HEK293T (cell line): ENCODE measurements at regions not wholly inside any gene's neighbourhood (a gene's known extent, or its start where the extent isn't known, plus 50 kb on each side); places are given as distances from the start of the nearest gene placed in this dataset.

Experiments used
- CTCF ChIA-PET: fragments of 350-600 bp; formaldehyde crosslinking; extraction: SDS; loops from one replicate; lab custom pipeline; 2021; ENCODE audit warnings: antibody characterized with exemption, inconsistent platforms; lab: Yijun Ruan, JAX
- POLR2A ChIA-PET: fragments of 350-600 bp; formaldehyde crosslinking; extraction: SDS; loops from one replicate; lab custom pipeline; 2020; ENCODE audit warnings: antibody characterized with exemption, inconsistent platforms; lab: Yijun Ruan, JAX
- DNase-seq: peaks from one replicate; pipeline ENCODE4 v3.0.0; 2012; ENCODE audit warnings: mixed read lengths; ENCODE audit errors: extremely low spot score
- ARNT ChIP-seq: fragments of 450-650 bp; IDR thresholded peaks from 2 replicates; pipeline ENCODE4 v1.6.1; 2017; ENCODE audit warnings: mild to moderate bottlenecking
- BHLHE40 ChIP-seq: fragments of 450-650 bp; IDR thresholded peaks from 2 replicates; pipeline ENCODE4 v1.6.1; 2016; ENCODE audit warnings: mild to moderate bottlenecking, moderate library complexity, borderline replicate concordance
- CTBP1 ChIP-seq: fragments of 450-650 bp; IDR thresholded peaks from 2 replicates; pipeline ENCODE4 v1.6.1; 2016; ENCODE audit warnings: borderline replicate concordance
- ELF4 ChIP-seq: fragments of 450-650 bp; IDR thresholded peaks from 2 replicates; pipeline ENCODE4 v1.6.1; 2017; ENCODE audit warnings: antibody characterized with exemption
- FOXA1 ChIP-seq: fragments of 450-650 bp; IDR thresholded peaks from 2 replicates; pipeline ENCODE4 v1.6.1; 2016; ENCODE audit warnings: mild to moderate bottlenecking
- FOXK2 ChIP-seq: fragments of 450-650 bp; IDR thresholded peaks from 2 replicates; pipeline ENCODE4 v1.6.1; 2016; ENCODE audit warnings: mild to moderate bottlenecking
- FOXM1 ChIP-seq: fragments of 450-650 bp; IDR thresholded peaks from 2 replicates; pipeline ENCODE4 v1.6.1; 2017; ENCODE audit warnings: mild to moderate bottlenecking, borderline replicate concordance
- HDGF ChIP-seq: fragments of 450-650 bp; IDR thresholded peaks from 2 replicates; pipeline ENCODE4 v1.6.1; 2017; ENCODE audit warnings: antibody characterized with exemption, borderline replicate concordance
- L3MBTL2 ChIP-seq: fragments of 450-650 bp; conservative IDR thresholded peaks from 2 replicates; pipeline ENCODE4 v1.6.1; 2016; ENCODE audit warnings: mild to moderate bottlenecking
- LEF1 ChIP-seq: fragments of 450-650 bp; IDR thresholded peaks from 2 replicates; pipeline ENCODE4 v1.6.1; 2017; ENCODE audit warnings: mild to moderate bottlenecking, borderline replicate concordance
- NFRKB ChIP-seq: fragments of 450-650 bp; IDR thresholded peaks from 2 replicates; pipeline ENCODE4 v1.6.1; 2016; ENCODE audit warnings: mild to moderate bottlenecking, moderate library complexity
- PKNOX1 ChIP-seq: fragments of 450-650 bp; IDR thresholded peaks from 2 replicates; pipeline ENCODE4 v1.6.1; 2016
- SP1 ChIP-seq: fragments of 450-650 bp; IDR thresholded peaks from 2 replicates; pipeline ENCODE4 v1.6.1; 2017
- SUZ12 ChIP-seq: fragments of 450-650 bp; IDR thresholded peaks from 2 replicates; pipeline ENCODE4 v1.6.1; 2016; ENCODE audit warnings: mild to moderate bottlenecking
- TARDBP ChIP-seq: fragments of 450-650 bp; IDR thresholded peaks from 2 replicates; pipeline ENCODE4 v1.6.1; 2016
- ZNF384 ChIP-seq: fragments of 450-650 bp; IDR thresholded peaks from 2 replicates; pipeline ENCODE4 v1.6.1; 2016

GRCh38 chr4:149932188-149932587 lies 116.5 kb upstream of the IQCM start:
- ChIA-PET POLR2A (no interaction called here), CTCF (no interaction called here)

GRCh38 chr4:149933120-149933519 lies 117.5 kb upstream of the IQCM start:
- TF ChIP-seq ARNT: no peak
- TF ChIP-seq FOXK2: no peak
- no peak for TF ChIP-seq CTBP1
- no peak for TF ChIP-seq ELF4
- no peak for TF ChIP-seq TARDBP
- no peak for TF ChIP-seq L3MBTL2
- no peak for TF ChIP-seq PKNOX1
- TF ChIP-seq SP1: no peak
- no peak for TF ChIP-seq FOXM1
- TF ChIP-seq NFRKB: no peak
- TF ChIP-seq FOXA1: no peak
- TF ChIP-seq HDGF: no peak
- no peak for TF ChIP-seq SUZ12
- no peak for TF ChIP-seq LEF1
- TF ChIP-seq ZNF384: no peak
- TF ChIP-seq BHLHE40: no peak
- ChIA-PET POLR2A (no interaction called here), CTCF (interaction anchor here (0.6 kb wide), 2 partner anchors 78 to 563 kb away, joined by 3 read pairs; no protein-coding TSS in a partner anchor)
- DNase-seq: no peak

More at GRCh38 chr4:149932188-149932587, 116.5 kb upstream of the IQCM start:
- TF ChIP-seq LEF1 (no peak), L3MBTL2 (no peak), FOXM1 (no peak), PKNOX1 (no peak), HDGF (no peak), SUZ12 (no peak), ARNT (no peak)
- no peak for DNase-seq

GRCh38 chr4:149933883-149934282 lies 118.2 kb upstream of the IQCM start:
- CTCF ChIA-PET: no interaction called here
- no peak for TF ChIP-seq SUZ12
- no peak for TF ChIP-seq FOXM1
- no peak for TF ChIP-seq LEF1
- TF ChIP-seq PKNOX1: no peak
- no peak for TF ChIP-seq BHLHE40
- no peak for TF ChIP-seq ARNT
- TF ChIP-seq ZNF384: no peak
- no peak for TF ChIP-seq HDGF
- TF ChIP-seq NFRKB: no peak
- no peak for TF ChIP-seq TARDBP
- TF ChIP-seq ELF4: no peak
- TF ChIP-seq FOXK2: no peak
- TF ChIP-seq SP1: no peak
- TF ChIP-seq FOXA1: no peak
- no peak for TF ChIP-seq CTBP1
- no peak for TF ChIP-seq L3MBTL2
- no peak for DNase-seq
- POLR2A ChIA-PET: no interaction called here

- DNase-seq: no peak
- TF ChIP-seq FOXK2: no peak
- no peak for TF ChIP-seq L3MBTL2
- ChIA-PET POLR2A (no interaction called here), CTCF (no interaction called here)
Observed at GRCh38 chr4:149949381-149949780, 128.9 kb upstream of the DCLK2 start.

- ChIA-PET CTCF (interaction anchor here (0.7 kb wide), 1 partner anchor 915 kb away, joined by 3 read pairs; no protein-coding TSS in a partner anchor), POLR2A (interaction anchor here (0.6 kb wide), 1 partner anchor 831 kb away, joined by 3 read pairs; no protein-coding TSS in a partner anchor)
- DNase-seq: no peak
- no peak for TF ChIP-seq FOXA1
- TF ChIP-seq CTBP1: no peak
- TF ChIP-seq FOXM1: no peak
- TF ChIP-seq ARNT: no peak
- no peak for TF ChIP-seq PKNOX1
- no peak for TF ChIP-seq FOXK2
- no peak for TF ChIP-seq L3MBTL2
- no peak for TF ChIP-seq NFRKB
Observed at GRCh38 chr4:149951152-149951900, 126.9 kb upstream of the DCLK2 start.

GRCh38 chr4:149952101-149952500 lies 126.1 kb upstream of the DCLK2 start:
- TF ChIP-seq PKNOX1: no peak
- no peak for DNase-seq
- ChIA-PET CTCF (no interaction called here), POLR2A (interaction anchor here (1.0 kb wide), 1 partner anchor 38 kb away, joined by 3 read pairs; no protein-coding TSS in a partner anchor)
